DMS114 treated with DMSO at 0.1 percent for 48 hours (cell line): ENCODE measurements at regions not wholly inside any gene's neighbourhood (a gene's known extent, or its start where the extent isn't known, plus 50 kb on each side); places are given as distances from the start of the nearest gene placed in this dataset.

Experiments used
- DNase-seq: peaks from one replicate; lab custom pipeline; 2025; ENCODE audit not compliant: unreplicated experiment; lab: John Stamatoyannopoulos, UW

GRCh38 chr12:29991924-29992323 is 208.2 kb upstream of the TMTC1 start:
- no peak for DNase-seq

DNA sequence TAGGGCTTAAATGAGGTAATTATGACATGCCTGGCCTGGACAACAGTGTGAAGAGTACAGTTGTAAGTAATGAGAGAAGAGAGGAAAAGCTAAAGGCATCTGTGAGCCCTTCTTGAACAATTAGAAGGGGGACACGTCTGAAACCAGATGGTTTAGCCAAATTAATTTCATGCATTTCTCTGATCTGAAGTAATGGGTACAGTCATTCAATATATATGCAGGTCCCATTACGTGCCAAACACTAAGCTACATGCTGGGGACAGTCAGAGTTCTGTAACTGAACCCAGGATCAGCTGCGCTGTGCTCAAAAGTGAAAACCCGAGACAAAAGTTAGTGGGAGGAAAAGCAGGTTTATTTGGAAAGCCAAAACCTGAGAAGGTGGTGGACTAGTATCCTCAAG is 207.2 kb upstream of the TMTC1 start:
- DNase-seq = no peak

DNA sequence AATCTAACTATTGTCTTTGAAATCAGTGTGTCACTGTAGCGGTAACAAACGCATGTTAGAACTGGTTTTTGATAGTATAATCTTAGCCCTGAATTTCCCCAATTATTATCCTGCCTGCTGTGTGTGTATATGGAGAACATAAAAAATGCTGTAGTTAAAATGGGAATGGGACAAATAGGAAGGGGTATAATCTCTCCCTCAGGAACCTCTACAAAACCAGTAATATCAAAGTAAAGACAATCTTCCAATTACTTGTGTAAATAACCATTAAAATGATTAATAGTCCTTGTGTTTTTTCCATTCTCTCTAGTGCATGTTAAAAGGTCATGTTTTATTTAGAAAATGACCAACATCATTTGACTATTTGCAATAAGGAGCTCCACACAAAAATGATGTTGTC is 200.1 kb upstream of the TMTC1 start:
- DNase-seq = no peak

DNA sequence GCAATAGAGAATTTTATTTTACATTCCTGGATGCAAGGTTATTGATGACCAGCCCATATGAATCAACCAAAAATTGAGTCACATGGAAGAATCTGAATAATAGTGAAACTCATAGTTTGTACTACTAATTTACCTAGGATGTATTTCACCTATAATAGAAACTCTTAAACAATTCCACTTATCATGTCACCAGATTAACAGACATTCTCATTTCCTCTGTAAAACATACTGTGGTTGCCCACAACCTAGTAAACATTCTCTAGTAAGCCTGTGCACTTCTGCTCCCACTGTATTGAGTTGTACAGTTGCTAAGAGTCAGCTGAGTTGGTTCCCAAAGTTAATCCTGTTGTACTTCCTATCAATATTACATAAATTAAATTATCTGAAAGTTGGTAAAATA is 196.6 kb upstream of the TMTC1 start:
- no peak for DNase-seq

GRCh38 chr12:29971446-29971845 is 187.7 kb upstream of the TMTC1 start:
- no peak for DNase-seq

DNA sequence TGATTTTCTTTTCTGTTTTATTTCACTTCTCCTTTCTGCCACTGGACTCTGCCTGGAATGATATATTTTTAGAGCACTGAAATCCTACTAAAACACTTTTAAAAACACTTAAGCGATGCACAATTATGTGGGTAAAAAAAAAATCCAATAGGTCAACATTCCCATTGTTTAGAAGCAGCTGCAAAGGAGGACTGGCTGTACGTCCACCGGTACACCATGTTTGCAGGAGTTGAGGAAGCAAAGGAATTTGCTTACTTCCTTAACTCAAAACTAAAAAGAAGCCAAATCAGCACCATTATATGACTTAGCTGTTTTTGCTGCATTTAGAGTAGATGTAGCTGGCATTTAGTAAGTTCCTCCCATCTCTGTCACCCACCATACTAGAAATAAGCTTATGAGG is 186.8 kb upstream of the TMTC1 start:
- no peak for DNase-seq

GRCh38 chr12:29962276-29963035 is 178.7 kb upstream of the TMTC1 start:
- no peak for DNase-seq

DNA sequence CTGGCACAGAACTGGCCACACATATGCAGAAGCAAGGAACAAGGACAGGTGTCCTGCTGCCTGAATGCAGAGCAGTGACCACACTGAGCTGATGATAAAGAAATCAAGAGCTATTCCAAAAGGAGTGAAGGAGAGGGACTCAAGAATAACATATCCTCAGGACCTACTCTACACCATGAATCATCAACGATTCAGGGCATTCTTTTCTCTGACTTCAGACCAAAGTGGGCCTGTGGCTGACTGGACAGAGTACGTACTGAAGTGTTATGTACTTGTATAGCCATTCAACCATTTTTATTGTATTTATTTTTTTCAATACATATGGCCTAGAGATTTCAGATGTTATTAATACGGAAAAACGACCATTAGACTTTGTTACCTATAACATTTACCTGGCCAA is 177.5 kb upstream of the TMTC1 start:
- DNase-seq = no peak

- DNase-seq = no peak
Measured at GRCh38 chr12:29960122-29960521, 176.4 kb upstream of the TMTC1 start.

GRCh38 chr12:29957835-29958234 is 174.1 kb upstream of the TMTC1 start:
- no peak for DNase-seq

- no peak for DNase-seq
Measured at GRCh38 chr12:29945904-29946303, 162.2 kb upstream of the TMTC1 start.

GRCh38 chr12:29944269-29945000 is 160.7 kb upstream of the TMTC1 start:
- no peak for DNase-seq

DNA sequence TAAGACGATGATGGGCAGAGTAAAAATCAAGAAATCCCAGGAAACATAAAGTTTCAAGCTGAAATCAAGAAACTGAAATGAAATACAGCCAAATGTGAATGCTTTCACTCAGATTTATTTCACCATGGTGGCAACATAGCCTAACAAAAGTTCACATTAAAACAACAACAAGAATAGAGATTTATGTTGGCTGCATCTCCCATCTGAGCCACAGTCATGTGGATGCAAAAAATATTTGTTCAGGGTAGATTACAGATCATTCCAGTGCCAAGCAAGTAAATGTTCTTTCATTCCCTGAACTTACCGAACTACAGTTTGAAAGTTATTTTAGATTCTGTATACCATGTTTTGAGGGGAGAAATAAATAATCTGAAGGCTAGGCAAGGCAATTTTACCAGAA is 159.9 kb upstream of the TMTC1 start:
- DNase-seq = no peak

- DNase-seq = no peak
Measured at GRCh38 chr12:29940811-29941210, 157.1 kb upstream of the TMTC1 start.

GRCh38 chr12:29930503-29930902 is 146.8 kb upstream of the TMTC1 start:
- DNase-seq = no peak

- DNase-seq = no peak
Measured at GRCh38 chr12:29929295-29929694, 145.6 kb upstream of the TMTC1 start.

GRCh38 chr12:29921307-29921706 is 137.6 kb upstream of the TMTC1 start:
- DNase-seq = no peak

DNA sequence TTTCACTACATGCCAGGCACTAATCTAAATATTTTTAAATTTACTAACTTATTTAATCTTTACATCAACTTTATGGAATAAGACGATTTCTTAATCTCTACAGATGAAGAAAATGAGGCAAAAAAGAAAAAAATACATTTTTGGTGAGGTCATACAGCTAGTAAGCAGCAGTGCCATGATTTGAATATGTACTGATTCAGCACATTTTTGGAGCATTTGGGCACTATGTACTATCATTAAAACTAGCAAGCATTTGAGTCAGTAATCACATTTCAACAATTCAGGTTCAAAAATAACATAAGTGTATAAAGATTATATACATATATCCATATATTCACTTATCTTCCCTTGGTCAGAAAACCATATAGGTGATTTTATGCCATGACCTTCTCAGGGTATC is 124.4 kb upstream of the TMTC1 start:
- no peak for DNase-seq

DNA sequence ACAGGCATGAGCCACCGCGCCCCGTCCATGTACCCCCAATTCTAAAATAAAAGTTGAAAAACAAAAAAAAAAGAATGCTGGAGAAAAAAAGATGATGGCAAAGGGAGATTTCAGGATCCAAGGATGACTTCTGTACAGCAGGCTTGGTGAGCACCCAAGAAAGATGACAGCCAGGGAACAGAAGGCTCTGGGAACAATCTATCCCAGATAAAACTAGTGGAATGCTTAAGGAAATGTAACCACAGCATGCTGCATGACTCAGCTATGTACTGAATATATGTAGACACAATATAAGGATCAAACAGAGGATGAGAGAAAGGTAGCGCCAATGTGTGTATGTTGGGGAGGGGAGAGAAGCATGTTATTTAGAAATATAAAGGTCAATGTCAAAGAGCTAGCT is 123.7 kb upstream of the TMTC1 start:
- DNase-seq = no peak

DNA sequence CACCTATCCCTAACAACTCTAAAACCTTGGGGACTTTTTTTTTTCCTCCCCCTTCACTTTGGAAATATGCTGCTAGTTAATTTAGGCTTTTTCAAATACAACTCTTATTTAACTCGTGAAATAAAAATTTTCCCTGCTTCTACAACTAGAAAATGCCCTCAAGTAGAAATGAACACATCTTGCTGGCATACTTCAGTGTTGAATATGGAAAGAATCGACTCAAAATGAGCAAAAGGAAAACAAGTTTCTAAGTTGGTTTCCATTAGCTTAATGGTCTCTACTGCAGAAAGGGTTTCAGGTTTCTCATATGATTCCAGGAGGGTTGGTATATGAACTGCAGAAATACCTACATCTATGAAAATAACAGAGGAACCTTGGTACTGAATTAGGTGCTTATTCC is 118.3 kb upstream of the TMTC1 start:
- no peak for DNase-seq

- no peak for DNase-seq
Measured at GRCh38 chr12:29901585-29901984, 117.8 kb upstream of the TMTC1 start.

GRCh38 chr12:29899212-29899931 is 115.6 kb upstream of the TMTC1 start:
- no peak for DNase-seq
